ENCODE measurements at regions not wholly inside any gene's neighbourhood (a gene's known extent, or its start where the extent isn't known, plus 50 kb on each side); places are given as distances from the start of the nearest gene placed in this dataset.

DNA sequence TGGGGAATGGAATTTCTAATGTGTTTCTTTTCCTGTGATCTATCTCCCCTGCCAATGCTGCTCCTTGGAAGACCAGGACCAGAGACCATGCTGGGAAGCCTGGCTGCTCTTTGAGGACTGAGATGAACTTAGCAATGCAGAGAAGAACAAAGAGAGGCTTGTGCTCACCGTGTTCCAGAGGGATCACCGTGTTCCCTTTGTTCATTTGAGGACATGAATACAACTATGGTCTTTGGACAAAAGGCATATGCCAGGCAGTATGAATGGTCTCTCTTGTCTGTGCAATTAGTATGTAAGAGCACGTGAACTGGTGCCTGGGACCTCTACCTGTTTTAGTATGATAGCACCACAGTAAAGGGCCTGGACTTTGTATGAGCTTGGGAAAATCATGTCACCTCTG, 139.9 kb downstream of the TDRD15 start:
- TF ChIP-seq ARNT (IDR thresholded peaks at IDR 0.05) (no peak), FOXM1 (IDR thresholded peaks at IDR 0.05; ENCODE audit: borderline replicate concordance) (no peak), BHLHE40 (IDR thresholded peaks at IDR 0.05; ENCODE audit: borderline replicate concordance) (no peak), SP1 (IDR thresholded peaks at IDR 0.05) (no peak), ZNF384 (IDR thresholded peaks at IDR 0.05) (no peak), HDGF (IDR thresholded peaks at IDR 0.05; ENCODE audit: borderline replicate concordance) (no peak), TARDBP (IDR thresholded peaks at IDR 0.05) (no peak), FOXK2 (IDR thresholded peaks at IDR 0.05) (no peak), SUZ12 (IDR thresholded peaks at IDR 0.05) (no peak), NFRKB (IDR thresholded peaks at IDR 0.05) (no peak), LEF1 (IDR thresholded peaks at IDR 0.05; ENCODE audit: borderline replicate concordance) (no peak), ELF4 (IDR thresholded peaks at IDR 0.05) (no peak)
- TF ChIP-seq, protein P1, sequence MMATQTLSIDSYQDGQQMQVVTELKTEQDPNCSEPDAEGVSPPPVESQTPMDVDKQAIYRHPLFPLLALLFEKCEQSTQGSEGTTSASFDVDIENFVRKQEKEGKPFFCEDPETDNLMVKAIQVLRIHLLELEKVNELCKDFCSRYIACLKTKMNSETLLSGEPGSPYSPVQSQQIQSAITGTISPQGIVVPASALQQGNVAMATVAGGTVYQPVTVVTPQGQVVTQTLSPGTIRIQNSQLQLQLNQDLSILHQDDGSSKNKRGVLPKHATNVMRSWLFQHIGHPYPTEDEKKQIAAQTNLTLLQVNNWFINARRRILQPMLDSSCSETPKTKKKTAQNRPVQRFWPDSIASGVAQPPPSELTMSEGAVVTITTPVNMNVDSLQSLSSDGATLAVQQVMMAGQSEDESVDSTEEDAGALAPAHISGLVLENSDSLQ (IDR thresholded peaks at IDR 0.05) = no peak
